Keratinocyte (primary cell): ENCODE measurements at regions not wholly inside any gene's neighbourhood (a gene's known extent, or its start where the extent isn't known, plus 50 kb on each side); places are given as distances from the start of the nearest gene placed in this dataset.

Experiments used
- EZH2 ChIP-seq: IDR thresholded peaks from one replicate; pipeline ENCODE4 v1.6.1; 2012; ENCODE audit warnings: inconsistent platforms, mild to moderate bottlenecking, low read length, moderate library complexity
- TF ChIP-seq, protein P1 (sequence below), 3 experiments: IDR thresholded peaks in 1 of 3; conservative IDR thresholded peaks in 1 of 3; optimal IDR thresholded peaks in 1 of 3; 2 replicates in 2 of 3; 3 replicates in 1 of 3; pipeline versions ENCODE3 to v1.5.1; 2011; ENCODE audit warnings: low read length in 3 of 3, mild to moderate bottlenecking in 3 of 3, moderate library complexity in 2 of 3, control low read depth in 1 of 3, inconsistent platforms in 1 of 3; ENCODE audit not compliant: insufficient read depth in 2 of 3; ENCODE audit errors: extremely low read depth in 1 of 3

GRCh38 chr18:1952486-1952885, 618.8 kb downstream of the METTL4 start:
- no peak for TF ChIP-seq EZH2
- TF ChIP-seq, protein P1, sequence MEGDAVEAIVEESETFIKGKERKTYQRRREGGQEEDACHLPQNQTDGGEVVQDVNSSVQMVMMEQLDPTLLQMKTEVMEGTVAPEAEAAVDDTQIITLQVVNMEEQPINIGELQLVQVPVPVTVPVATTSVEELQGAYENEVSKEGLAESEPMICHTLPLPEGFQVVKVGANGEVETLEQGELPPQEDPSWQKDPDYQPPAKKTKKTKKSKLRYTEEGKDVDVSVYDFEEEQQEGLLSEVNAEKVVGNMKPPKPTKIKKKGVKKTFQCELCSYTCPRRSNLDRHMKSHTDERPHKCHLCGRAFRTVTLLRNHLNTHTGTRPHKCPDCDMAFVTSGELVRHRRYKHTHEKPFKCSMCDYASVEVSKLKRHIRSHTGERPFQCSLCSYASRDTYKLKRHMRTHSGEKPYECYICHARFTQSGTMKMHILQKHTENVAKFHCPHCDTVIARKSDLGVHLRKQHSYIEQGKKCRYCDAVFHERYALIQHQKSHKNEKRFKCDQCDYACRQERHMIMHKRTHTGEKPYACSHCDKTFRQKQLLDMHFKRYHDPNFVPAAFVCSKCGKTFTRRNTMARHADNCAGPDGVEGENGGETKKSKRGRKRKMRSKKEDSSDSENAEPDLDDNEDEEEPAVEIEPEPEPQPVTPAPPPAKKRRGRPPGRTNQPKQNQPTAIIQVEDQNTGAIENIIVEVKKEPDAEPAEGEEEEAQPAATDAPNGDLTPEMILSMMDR (optimal IDR thresholded peaks at IDR 0.05 in 1 of 3, IDR thresholded peaks at IDR 0.05 in 1 of 3, conservative IDR thresholded peaks at IDR 0.05 in 1 of 3; ENCODE audit: extremely low read depth in 1 of 3, insufficient read depth in 2 of 3, low read length in 3 of 3) = no peak
